ENCODE measurements at regions not wholly inside any gene's neighbourhood (a gene's known extent, or its start where the extent isn't known, plus 50 kb on each side); places are given as distances from the start of the nearest gene placed in this dataset.

- no peak for TF ChIP-seq POLR2AphosphoS5 (IDR thresholded peaks at IDR 0.05)
- no peak for TF ChIP-seq CTCF (IDR thresholded peaks at IDR 0.05)
Observed at GRCh38 chr11:134645576-134645975, 233.5 kb upstream of the B3GAT1 start.

Measured in prostate gland (tissue), 2 donors.